ENCODE measurements at regions not wholly inside any gene's neighbourhood (a gene's known extent, or its start where the extent isn't known, plus 50 kb on each side); places are given as distances from the start of the nearest gene placed in this dataset.

DNA sequence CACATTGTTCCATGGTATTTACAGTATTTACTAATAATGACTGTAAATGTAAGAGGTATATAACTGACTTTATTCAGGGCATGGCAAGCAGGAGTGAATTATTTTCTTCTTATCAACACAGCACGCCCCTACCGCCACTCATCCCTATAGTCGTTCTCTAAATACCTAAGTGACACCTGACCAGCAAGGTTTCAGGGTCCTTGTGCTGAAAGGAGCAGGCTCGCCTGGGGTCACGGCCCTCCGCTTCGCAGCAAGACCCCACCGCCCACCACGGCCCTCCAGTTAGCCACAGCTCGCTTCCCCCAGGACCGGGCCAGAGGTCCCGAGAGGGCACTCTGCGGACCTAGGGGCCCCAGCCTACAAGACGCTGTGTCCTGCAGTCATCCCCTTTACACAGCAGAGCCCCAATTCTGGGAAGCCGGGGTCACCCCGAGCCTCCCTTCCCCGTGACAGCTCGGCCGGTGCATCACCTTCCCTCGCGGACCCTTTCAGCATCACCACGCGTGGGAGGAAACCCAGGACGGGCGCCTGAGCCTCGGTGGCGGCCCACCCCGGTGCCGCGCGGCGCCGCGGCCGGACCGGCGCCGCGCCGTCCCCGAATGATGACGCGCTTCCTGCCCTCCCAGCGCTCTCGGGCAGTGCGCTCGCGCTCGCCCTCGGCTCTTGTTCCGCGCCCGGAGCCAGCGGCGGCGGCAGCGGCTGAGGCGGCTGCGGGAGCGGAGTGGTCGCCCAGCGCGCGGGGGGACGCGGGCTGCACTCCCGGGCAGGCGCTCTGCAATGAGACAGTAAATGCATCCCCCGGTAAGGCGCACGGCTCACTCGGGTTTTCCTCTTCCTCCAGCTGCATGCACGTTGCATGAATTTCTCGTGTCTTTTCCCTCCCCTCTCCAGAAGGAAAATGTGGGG lies 225.1 kb upstream of the C2CD4B start, which contains the start of gene TLN2:
- TF ChIP-seq POLR2A (IDR thresholded peaks at IDR 0.05): no peak
- TF ChIP-seq, protein P1, sequence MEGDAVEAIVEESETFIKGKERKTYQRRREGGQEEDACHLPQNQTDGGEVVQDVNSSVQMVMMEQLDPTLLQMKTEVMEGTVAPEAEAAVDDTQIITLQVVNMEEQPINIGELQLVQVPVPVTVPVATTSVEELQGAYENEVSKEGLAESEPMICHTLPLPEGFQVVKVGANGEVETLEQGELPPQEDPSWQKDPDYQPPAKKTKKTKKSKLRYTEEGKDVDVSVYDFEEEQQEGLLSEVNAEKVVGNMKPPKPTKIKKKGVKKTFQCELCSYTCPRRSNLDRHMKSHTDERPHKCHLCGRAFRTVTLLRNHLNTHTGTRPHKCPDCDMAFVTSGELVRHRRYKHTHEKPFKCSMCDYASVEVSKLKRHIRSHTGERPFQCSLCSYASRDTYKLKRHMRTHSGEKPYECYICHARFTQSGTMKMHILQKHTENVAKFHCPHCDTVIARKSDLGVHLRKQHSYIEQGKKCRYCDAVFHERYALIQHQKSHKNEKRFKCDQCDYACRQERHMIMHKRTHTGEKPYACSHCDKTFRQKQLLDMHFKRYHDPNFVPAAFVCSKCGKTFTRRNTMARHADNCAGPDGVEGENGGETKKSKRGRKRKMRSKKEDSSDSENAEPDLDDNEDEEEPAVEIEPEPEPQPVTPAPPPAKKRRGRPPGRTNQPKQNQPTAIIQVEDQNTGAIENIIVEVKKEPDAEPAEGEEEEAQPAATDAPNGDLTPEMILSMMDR (IDR thresholded peaks at IDR 0.05): no peak
